IgD-negative memory B cell (primary cell): ENCODE measurements at regions not wholly inside any gene's neighbourhood (a gene's known extent, or its start where the extent isn't known, plus 50 kb on each side); places are given as distances from the start of the nearest gene placed in this dataset.

ENCODE experiments used
- H3K27ac Mint-ChIP-seq, 3 donors: one replicate each; pipeline ENCODE4 v1.8.0; 2020 to 2022; ENCODE audit warnings: mild to moderate bottlenecking in 3 of 3, mixed read lengths in 3 of 3, moderate library complexity in 1 of 3
- H3K27me3 Mint-ChIP-seq: one replicate; pipeline ENCODE4 v1.8.0; 2021; ENCODE audit warnings: mixed read lengths
- H3K36me3 Mint-ChIP-seq: one replicate; pipeline ENCODE4 v1.8.0; 2020; ENCODE audit warnings: mild to moderate bottlenecking, mixed read lengths
- H3K4me1 Mint-ChIP-seq, 3 donors: one replicate each; pipeline ENCODE4 v1.8.0; 2020 to 2022; ENCODE audit warnings: mixed read lengths in 3 of 3, mild to moderate bottlenecking in 1 of 3
- H3K4me3 Mint-ChIP-seq, 4 donors: one replicate each; pipeline ENCODE4 v1.8.0; 2020 to 2022; ENCODE audit warnings: mild to moderate bottlenecking in 4 of 4, mixed read lengths in 4 of 4, moderate library complexity in 3 of 4
- H3K9me3 Mint-ChIP-seq, 3 donors: one replicate each; pipeline ENCODE4 v1.8.0; 2020 to 2021; ENCODE audit warnings: mixed read lengths in 3 of 3, mild to moderate bottlenecking in 1 of 3

DNA sequence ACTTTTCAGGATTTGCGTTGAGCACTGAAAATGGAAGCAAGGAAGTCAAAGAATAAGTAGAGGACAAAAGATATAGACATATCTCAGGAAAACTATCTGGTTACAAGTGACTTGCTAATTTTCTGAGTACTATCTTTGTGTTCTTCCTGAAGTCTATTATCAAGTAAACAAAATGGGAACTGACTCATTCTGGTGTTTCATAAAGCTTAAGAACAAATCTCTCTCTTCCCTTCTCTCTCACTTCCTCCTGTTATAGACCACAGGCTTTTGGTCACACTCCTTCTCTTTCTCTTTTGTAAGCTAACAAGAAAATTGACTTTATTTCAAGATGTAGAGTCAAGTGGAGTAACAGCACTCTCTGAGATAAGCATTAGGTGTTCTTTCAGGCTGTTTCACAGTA lies 406.6 kb upstream of the SYT1 start:
- Mint-ChIP-seq H3K4me3 (peak overlapping the region in 1 of 4 donors; percentile 29), H3K27ac (no peak overlapping the region), H3K27me3 (no peaks in the 10 kb centered on the region), H3K36me3 (peaks cover 2% of the 10 kb centered on the region), H3K9me3 (no peaks in the 10 kb centered on the region), H3K4me1 (peaks cover 0 to 8% (median 7%) of the 10 kb centered on the region in 3 donors)

GRCh38 chr12:78470354-78471195 lies 394.0 kb upstream of the SYT1 start:
- H3K36me3 Mint-ChIP-seq: no peaks in the 10 kb centered on the region
- H3K9me3 Mint-ChIP-seq: no peaks in the 10 kb centered on the region
- no peak overlapping the region for H3K27ac Mint-ChIP-seq
- H3K4me1 Mint-ChIP-seq: peaks cover 0 to 2% (median 0%) of the 10 kb centered on the region in 3 donors
- peaks cover 2% of the 10 kb centered on the region for H3K27me3 Mint-ChIP-seq
- no peak overlapping the region for H3K4me3 Mint-ChIP-seq

DNA sequence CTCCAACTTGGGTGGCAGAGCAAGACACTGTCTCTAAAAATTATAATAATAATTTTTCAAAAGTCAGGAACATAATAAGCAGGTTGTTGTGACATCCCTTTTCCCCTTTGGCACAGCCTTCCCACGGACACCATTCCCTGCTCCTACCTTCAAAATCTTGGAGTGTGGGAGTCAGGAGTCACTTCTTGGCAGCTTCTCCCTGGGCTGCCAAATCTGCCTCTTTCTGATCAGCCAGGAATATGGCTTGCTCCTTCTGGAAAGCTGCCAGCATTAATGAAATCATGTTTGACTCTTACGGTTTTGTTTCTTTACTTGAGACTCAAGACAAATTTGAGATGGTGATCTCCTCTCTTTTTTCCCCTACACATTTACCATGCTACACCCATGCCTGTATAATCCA lies 391.4 kb upstream of the SYT1 start:
- peaks cover 0 to 2% (median 0%) of the 10 kb centered on the region in 3 donors for H3K4me1 Mint-ChIP-seq
- H3K4me3 Mint-ChIP-seq: no peak overlapping the region
- H3K27me3 Mint-ChIP-seq: peaks cover 4% of the 10 kb centered on the region
- H3K36me3 Mint-ChIP-seq: no peaks in the 10 kb centered on the region
- H3K9me3 Mint-ChIP-seq: no peaks in the 10 kb centered on the region
- H3K27ac Mint-ChIP-seq: no peak overlapping the region

GRCh38 chr12:78473561-78473960 lies 391.0 kb upstream of the SYT1 start:
- no peak overlapping the region for H3K27ac Mint-ChIP-seq
- H3K9me3 Mint-ChIP-seq: no peaks in the 10 kb centered on the region
- no peak overlapping the region for H3K4me3 Mint-ChIP-seq
- peaks cover 0 to 2% (median 0%) of the 10 kb centered on the region in 3 donors for H3K4me1 Mint-ChIP-seq
- no peaks in the 10 kb centered on the region for H3K36me3 Mint-ChIP-seq
- peaks cover 4% of the 10 kb centered on the region for H3K27me3 Mint-ChIP-seq

GRCh38 chr12:78483767-78484315 lies 380.7 kb upstream of the SYT1 start:
- H3K4me3 Mint-ChIP-seq: no peak overlapping the region
- H3K27ac Mint-ChIP-seq: no peak overlapping the region
- H3K36me3 Mint-ChIP-seq: no peaks in the 10 kb centered on the region
- H3K4me1 Mint-ChIP-seq: no peaks in the 10 kb centered on the region
- no peaks in the 10 kb centered on the region for H3K9me3 Mint-ChIP-seq
- no peaks in the 10 kb centered on the region for H3K27me3 Mint-ChIP-seq

DNA sequence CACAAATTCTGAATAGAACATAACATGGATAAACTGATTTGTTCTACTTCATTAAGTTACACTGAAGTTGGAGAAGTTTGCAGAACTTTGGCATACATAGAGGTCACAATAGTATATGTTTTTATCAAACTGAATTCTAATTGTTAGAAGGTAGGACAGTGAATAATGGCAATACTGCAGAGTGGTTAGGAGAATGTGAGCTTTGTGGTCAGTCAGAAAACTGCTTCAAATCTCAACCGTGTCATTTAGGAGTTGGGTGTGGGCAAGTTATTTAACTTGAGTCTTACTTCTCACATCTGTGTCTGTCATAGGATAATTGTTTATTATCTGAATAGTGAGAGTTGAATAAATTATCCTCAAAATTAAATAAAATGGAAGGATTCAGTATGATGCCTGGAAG lies 374.6 kb upstream of the SYT1 start:
- H3K4me1 Mint-ChIP-seq: no peaks in the 10 kb centered on the region
- no peak overlapping the region for H3K27ac Mint-ChIP-seq
- no peaks in the 10 kb centered on the region for H3K27me3 Mint-ChIP-seq
- H3K9me3 Mint-ChIP-seq: no peaks in the 10 kb centered on the region
- H3K4me3 Mint-ChIP-seq: no peak overlapping the region
- no peaks in the 10 kb centered on the region for H3K36me3 Mint-ChIP-seq

DNA sequence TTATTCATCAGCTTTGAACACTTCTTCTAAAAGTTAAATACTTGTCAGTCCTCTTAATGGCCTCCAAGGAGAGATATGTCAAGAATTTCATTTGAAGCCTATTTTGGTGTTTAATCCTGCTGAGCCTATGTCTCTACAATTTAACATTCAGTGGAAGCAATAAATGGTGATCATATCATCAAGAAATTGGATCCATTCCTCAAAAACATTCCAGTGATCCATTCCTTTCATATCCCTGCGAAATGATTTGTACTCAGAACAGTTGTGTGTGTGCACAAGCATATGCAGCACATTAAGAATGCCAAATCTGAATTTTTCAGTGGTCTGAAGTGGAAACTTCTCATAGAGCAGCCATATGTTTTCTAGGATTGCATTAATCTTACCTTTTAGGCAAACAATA lies 373.7 kb upstream of the SYT1 start:
- H3K27ac Mint-ChIP-seq: no peak overlapping the region
- no peaks in the 10 kb centered on the region for H3K9me3 Mint-ChIP-seq

GRCh38 chr12:78494911-78495310 lies 369.7 kb upstream of the SYT1 start:
- no peak overlapping the region for H3K4me3 Mint-ChIP-seq
- H3K27ac Mint-ChIP-seq: no peak overlapping the region
- no peaks in the 10 kb centered on the region for H3K27me3 Mint-ChIP-seq
- no peaks in the 10 kb centered on the region for H3K9me3 Mint-ChIP-seq
- no peaks in the 10 kb centered on the region for H3K4me1 Mint-ChIP-seq
- peaks cover 3% of the 10 kb centered on the region for H3K36me3 Mint-ChIP-seq

More for the DNA sequence above, 373.7 kb upstream of the SYT1 start:
- H3K36me3 Mint-ChIP-seq: no peaks in the 10 kb centered on the region
- no peaks in the 10 kb centered on the region for H3K4me1 Mint-ChIP-seq
- H3K27me3 Mint-ChIP-seq: no peaks in the 10 kb centered on the region
- no peak overlapping the region for H3K4me3 Mint-ChIP-seq

DNA sequence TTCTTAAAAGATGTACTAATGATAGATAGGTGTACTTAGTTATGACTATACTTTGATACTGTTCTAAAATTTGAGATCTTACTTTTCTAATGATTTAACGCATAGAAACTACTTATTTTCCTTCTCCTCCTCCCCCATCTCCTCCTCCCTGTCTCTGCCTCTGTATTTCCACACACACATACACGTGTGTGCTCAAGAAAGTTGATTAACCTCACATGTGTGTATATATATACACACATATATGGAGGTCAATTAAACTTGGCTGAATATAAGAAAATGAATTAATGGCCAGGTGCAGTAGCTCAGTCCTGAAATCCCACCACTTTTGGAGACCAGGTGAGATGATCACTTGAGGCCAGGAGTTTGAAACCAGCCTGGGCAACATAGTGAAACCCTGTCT lies 362.7 kb upstream of the SYT1 start:
- H3K36me3 Mint-ChIP-seq: no peaks in the 10 kb centered on the region
- no peaks in the 10 kb centered on the region for H3K27me3 Mint-ChIP-seq
- H3K4me1 Mint-ChIP-seq: no peaks in the 10 kb centered on the region
- no peak overlapping the region for H3K4me3 Mint-ChIP-seq
- H3K9me3 Mint-ChIP-seq: peaks cover 0 to 2% (median 0%) of the 10 kb centered on the region in 3 donors
- H3K27ac Mint-ChIP-seq: no peak overlapping the region

- Mint-ChIP-seq H3K27ac (no peak overlapping the region), H3K9me3 (peaks cover 3 to 11% (median 5%) of the 10 kb centered on the region in 3 donors), H3K27me3 (no peaks in the 10 kb centered on the region), H3K4me3 (no peak overlapping the region), H3K36me3 (no peaks in the 10 kb centered on the region), H3K4me1 (no peaks in the 10 kb centered on the region)
These were observed 345.2 kb upstream of the SYT1 start for GRCh38 chr12:78519422-78519821.

GRCh38 chr12:78530100-78530765 lies 334.3 kb upstream of the SYT1 start:
- Mint-ChIP-seq H3K4me1 (no peaks in the 10 kb centered on the region), H3K27ac (no peak overlapping the region), H3K4me3 (no peak overlapping the region)

DNA sequence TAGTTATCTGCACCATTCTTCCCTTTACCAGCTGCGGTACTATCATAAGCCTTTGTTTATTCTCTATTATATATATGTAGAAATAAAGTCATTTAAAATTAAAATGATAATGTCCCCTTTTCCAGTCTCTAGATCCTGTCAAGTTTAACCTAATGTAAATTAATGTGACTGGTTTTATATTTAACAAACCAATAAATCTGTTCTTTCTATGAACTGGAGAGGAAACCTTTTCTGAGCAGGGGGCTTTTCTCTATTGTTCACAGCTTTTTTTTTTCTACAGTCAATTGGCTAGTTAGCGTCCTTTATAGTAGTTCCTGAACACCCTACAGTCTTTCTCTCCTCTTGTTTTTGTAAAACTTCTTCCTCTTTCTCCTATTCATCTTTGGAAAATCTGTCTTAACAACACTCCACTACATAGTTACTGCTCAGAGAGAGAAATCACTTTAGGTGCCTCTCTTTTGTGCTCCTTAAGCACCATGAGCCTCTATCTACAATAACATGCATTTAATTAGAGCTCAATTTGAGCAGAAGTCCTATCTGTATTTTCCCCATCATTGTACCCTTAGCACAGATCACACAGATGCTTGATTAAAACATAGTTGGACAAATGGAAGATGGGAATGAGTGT lies 332.6 kb upstream of the SYT1 start:
- no peaks in the 10 kb centered on the region for H3K27me3 Mint-ChIP-seq
- no peaks in the 10 kb centered on the region for H3K4me1 Mint-ChIP-seq
- no peak overlapping the region for H3K27ac Mint-ChIP-seq
- no peaks in the 10 kb centered on the region for H3K36me3 Mint-ChIP-seq
- H3K9me3 Mint-ChIP-seq: no peaks in the 10 kb centered on the region
- H3K4me3 Mint-ChIP-seq: no peak overlapping the region

More at GRCh38 chr12:78530100-78530765, 334.3 kb upstream of the SYT1 start:
- Mint-ChIP-seq H3K9me3 (no peaks in the 10 kb centered on the region), H3K27me3 (no peaks in the 10 kb centered on the region), H3K36me3 (no peaks in the 10 kb centered on the region)

DNA sequence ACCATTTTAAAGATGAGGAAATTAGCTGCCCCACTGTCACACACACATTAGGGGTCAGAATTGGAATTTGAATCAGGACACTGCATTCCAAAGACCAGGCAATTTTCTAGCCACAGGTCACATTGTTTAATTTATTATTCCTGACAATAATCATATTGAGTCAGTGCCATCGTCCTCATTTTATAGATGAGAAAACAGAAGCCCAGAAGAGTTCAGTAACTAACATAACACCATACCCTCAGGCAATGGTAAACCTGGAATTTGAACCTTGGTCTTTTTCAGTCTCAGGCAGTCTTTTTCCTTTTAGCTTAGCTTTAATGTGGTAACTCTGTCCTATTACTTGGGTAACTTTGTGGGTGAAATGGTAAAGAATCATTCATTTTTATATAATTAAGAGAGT lies 330.3 kb upstream of the SYT1 start:
- no peak overlapping the region for H3K27ac Mint-ChIP-seq
- peaks cover 0 to 3% (median 0%) of the 10 kb centered on the region in 3 donors for H3K9me3 Mint-ChIP-seq
- no peaks in the 10 kb centered on the region for H3K4me1 Mint-ChIP-seq
- H3K4me3 Mint-ChIP-seq: no peak overlapping the region
- no peaks in the 10 kb centered on the region for H3K27me3 Mint-ChIP-seq
- H3K36me3 Mint-ChIP-seq: no peaks in the 10 kb centered on the region

DNA sequence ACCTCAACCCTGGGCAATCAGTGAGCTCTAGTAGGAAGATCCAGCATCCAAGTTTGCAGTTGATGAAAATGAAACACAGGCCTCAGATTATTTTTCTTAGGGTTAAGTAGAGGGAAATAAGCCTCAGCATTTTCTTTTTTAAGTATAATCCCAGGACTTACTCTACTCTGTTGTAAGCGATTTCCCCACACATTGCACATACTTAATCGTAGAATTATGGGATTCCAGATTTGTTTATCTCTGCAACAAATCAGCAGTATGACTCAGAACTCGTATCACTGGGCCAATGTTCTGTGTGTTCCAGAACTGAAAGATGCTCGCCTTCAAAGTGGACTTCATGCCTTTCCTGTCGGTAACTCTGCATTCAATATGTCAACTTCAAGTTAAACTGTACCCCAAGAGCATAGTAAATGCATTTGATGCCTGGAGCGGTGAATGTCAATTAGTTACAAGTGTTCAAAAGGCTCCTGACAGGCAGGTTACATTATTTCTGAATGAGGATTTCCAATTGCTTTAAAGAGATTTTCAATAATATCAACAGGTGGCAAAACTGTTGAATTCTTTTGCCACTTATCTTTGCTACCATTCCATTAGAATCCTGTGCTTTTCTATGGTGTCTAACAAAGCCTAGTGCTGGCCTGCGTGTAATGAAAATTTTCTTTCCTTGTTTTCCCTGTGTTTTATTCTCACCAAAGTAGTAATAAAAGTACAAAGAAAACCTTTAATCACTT lies 323.8 kb upstream of the SYT1 start:
- H3K36me3 Mint-ChIP-seq: no peaks in the 10 kb centered on the region

DNA sequence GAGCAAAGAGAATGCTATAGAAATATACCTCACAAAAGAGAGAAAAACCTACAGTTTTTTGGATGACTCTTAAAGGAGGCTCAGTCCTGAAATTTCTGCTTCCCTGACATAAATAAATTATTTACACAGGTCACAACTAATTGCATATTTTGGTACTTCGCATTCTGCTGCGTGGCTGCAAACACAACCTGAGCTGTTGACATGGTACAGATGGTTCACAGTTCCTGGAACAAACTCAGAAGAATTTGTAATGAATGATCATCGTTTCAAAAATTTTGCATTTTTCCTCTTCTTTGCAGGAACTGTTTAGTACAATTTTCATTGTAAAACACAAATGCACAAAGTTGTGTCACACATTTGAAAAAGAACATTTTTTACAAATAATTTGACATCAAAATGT lies 313.7 kb upstream of the SYT1 start:
- H3K27me3 Mint-ChIP-seq: no peaks in the 10 kb centered on the region
- no peaks in the 10 kb centered on the region for H3K4me1 Mint-ChIP-seq
- no peaks in the 10 kb centered on the region for H3K36me3 Mint-ChIP-seq
- H3K4me3 Mint-ChIP-seq: no peak overlapping the region
- peaks cover 0 to 2% (median 0%) of the 10 kb centered on the region in 3 donors for H3K9me3 Mint-ChIP-seq
- no peak overlapping the region for H3K27ac Mint-ChIP-seq

More for the DNA sequence above, 323.8 kb upstream of the SYT1 start:
- no peaks in the 10 kb centered on the region for H3K4me1 Mint-ChIP-seq
- H3K9me3 Mint-ChIP-seq: peaks cover 0 to 3% (median 0%) of the 10 kb centered on the region in 3 donors
- H3K27me3 Mint-ChIP-seq: no peaks in the 10 kb centered on the region
- H3K27ac Mint-ChIP-seq: no peak overlapping the region
- H3K4me3 Mint-ChIP-seq: no peak overlapping the region
